ENCODE measurements at regions not wholly inside any gene's neighbourhood (a gene's known extent, or its start where the extent isn't known, plus 50 kb on each side); places are given as distances from the start of the nearest gene placed in this dataset.

- DNase-seq (ENCODE audit: low read depth in 1 of 2, low spot score in 1 of 2): no peak
- Histone ChIP-seq H3K27me3 (ENCODE audit: insufficient read depth, poor library complexity, severe bottlenecking) (no peaks in the 10 kb centered on the region), H3K4me3 (replicated peaks; ENCODE audit: insufficient read depth, low read length) (no peak overlapping the region), H3K27ac (replicated peaks) (no peak overlapping the region)
- TF ChIP-seq POLR2AphosphoS5 (IDR thresholded peaks at IDR 0.05; ENCODE audit: low read depth): no peak
- TF ChIP-seq GABPA (IDR thresholded peaks at IDR 0.05; ENCODE audit: low read depth): no peak
- TF ChIP-seq SPI1 (IDR thresholded peaks at IDR 0.05; ENCODE audit: borderline replicate concordance, low read depth): no peak
- TF ChIP-seq, protein P1, sequence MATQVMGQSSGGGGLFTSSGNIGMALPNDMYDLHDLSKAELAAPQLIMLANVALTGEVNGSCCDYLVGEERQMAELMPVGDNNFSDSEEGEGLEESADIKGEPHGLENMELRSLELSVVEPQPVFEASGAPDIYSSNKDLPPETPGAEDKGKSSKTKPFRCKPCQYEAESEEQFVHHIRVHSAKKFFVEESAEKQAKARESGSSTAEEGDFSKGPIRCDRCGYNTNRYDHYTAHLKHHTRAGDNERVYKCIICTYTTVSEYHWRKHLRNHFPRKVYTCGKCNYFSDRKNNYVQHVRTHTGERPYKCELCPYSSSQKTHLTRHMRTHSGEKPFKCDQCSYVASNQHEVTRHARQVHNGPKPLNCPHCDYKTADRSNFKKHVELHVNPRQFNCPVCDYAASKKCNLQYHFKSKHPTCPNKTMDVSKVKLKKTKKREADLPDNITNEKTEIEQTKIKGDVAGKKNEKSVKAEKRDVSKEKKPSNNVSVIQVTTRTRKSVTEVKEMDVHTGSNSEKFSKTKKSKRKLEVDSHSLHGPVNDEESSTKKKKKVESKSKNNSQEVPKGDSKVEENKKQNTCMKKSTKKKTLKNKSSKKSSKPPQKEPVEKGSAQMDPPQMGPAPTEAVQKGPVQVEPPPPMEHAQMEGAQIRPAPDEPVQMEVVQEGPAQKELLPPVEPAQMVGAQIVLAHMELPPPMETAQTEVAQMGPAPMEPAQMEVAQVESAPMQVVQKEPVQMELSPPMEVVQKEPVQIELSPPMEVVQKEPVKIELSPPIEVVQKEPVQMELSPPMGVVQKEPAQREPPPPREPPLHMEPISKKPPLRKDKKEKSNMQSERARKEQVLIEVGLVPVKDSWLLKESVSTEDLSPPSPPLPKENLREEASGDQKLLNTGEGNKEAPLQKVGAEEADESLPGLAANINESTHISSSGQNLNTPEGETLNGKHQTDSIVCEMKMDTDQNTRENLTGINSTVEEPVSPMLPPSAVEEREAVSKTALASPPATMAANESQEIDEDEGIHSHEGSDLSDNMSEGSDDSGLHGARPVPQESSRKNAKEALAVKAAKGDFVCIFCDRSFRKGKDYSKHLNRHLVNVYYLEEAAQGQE (IDR thresholded peaks at IDR 0.05; ENCODE audit: insufficient replicate concordance, low read depth): no peak
These were observed 122.0 kb upstream of the ST6GAL2 start for GRCh38 chr2:107007927-107008326.

GRCh38 chr2:107008843-107009242 lies 122.9 kb upstream of the ST6GAL2 start:
- TF ChIP-seq, protein P1 (IDR thresholded peaks at IDR 0.05; ENCODE audit: insufficient replicate concordance, low read depth): no peak
- no peak for TF ChIP-seq SPI1 (IDR thresholded peaks at IDR 0.05; ENCODE audit: borderline replicate concordance, low read depth)
- no peak for TF ChIP-seq POLR2AphosphoS5 (IDR thresholded peaks at IDR 0.05; ENCODE audit: low read depth)
- TF ChIP-seq, protein P2, sequence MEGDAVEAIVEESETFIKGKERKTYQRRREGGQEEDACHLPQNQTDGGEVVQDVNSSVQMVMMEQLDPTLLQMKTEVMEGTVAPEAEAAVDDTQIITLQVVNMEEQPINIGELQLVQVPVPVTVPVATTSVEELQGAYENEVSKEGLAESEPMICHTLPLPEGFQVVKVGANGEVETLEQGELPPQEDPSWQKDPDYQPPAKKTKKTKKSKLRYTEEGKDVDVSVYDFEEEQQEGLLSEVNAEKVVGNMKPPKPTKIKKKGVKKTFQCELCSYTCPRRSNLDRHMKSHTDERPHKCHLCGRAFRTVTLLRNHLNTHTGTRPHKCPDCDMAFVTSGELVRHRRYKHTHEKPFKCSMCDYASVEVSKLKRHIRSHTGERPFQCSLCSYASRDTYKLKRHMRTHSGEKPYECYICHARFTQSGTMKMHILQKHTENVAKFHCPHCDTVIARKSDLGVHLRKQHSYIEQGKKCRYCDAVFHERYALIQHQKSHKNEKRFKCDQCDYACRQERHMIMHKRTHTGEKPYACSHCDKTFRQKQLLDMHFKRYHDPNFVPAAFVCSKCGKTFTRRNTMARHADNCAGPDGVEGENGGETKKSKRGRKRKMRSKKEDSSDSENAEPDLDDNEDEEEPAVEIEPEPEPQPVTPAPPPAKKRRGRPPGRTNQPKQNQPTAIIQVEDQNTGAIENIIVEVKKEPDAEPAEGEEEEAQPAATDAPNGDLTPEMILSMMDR (IDR thresholded peaks at IDR 0.05; ENCODE audit: insufficient read depth, low read length): no peak
- no peak for TF ChIP-seq GABPA (IDR thresholded peaks at IDR 0.05; ENCODE audit: low read depth)
- DNase-seq (ENCODE audit: low read depth in 1 of 2, low spot score in 1 of 2): no peak
- no peaks in the 10 kb centered on the region for H3K27me3 ChIP-seq (ENCODE audit: insufficient read depth, poor library complexity, severe bottlenecking)

DNA sequence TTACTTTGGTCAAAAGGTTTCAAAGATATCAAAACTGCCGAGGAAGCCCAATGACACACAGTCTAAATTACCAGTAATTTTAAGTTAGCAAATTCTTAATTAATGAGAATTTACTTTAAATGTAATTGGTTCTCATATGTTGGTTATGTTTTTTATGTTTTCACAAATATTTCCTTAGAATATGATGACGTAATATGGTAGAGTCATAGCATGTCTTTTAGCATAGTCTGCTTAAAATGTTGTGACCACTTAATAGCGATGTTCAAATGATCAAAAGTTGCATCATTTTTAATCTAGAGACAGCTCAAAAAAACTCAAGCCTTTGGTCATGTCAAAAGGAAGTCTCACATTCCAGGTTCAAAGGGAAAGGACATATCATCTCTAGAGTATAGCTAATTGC lies 123.3 kb upstream of the ST6GAL2 start:
- DNase-seq (ENCODE audit: low read depth in 1 of 2, low spot score in 1 of 2): no peak
- H3K27me3 ChIP-seq (ENCODE audit: insufficient read depth, poor library complexity, severe bottlenecking): no peaks in the 10 kb centered on the region
- H3K27ac ChIP-seq (replicated peaks): no peak overlapping the region
- TF ChIP-seq, protein P1 (IDR thresholded peaks at IDR 0.05; ENCODE audit: insufficient replicate concordance, low read depth): no peak
- TF ChIP-seq GABPA (IDR thresholded peaks at IDR 0.05; ENCODE audit: low read depth) (no peak), POLR2AphosphoS5 (IDR thresholded peaks at IDR 0.05; ENCODE audit: low read depth) (no peak), SPI1 (IDR thresholded peaks at IDR 0.05; ENCODE audit: borderline replicate concordance, low read depth) (no peak)
- TF ChIP-seq, protein P2 (IDR thresholded peaks at IDR 0.05; ENCODE audit: insufficient read depth, low read length): no peak
- no peak overlapping the region for H3K4me3 ChIP-seq (replicated peaks; ENCODE audit: insufficient read depth, low read length)

More at GRCh38 chr2:107008843-107009242, 122.9 kb upstream of the ST6GAL2 start:
- H3K4me3 ChIP-seq (replicated peaks; ENCODE audit: insufficient read depth, low read length): no peak overlapping the region
- no peak overlapping the region for H3K27ac ChIP-seq (replicated peaks)

All from HL-60 (cell line).